GM18517 (cell line): ENCODE measurements at regions not wholly inside any gene's neighbourhood (a gene's known extent, or its start where the extent isn't known, plus 50 kb on each side); places are given as distances from the start of the nearest gene placed in this dataset.
"Not testable (repeated sequence)": the region's sequence is repeated elsewhere in the genome, so short reads cannot be mapped to it uniquely, and the experiment has no call there.

Experiments used
- ATAC-seq: cut with Tn5 transposase; IDR thresholded peaks from one replicate; pipeline ENCODE4 v1.9.1; 2021; ENCODE audit warnings: mild to moderate bottlenecking, moderate library complexity; ENCODE audit not compliant: unreplicated experiment

DNA sequence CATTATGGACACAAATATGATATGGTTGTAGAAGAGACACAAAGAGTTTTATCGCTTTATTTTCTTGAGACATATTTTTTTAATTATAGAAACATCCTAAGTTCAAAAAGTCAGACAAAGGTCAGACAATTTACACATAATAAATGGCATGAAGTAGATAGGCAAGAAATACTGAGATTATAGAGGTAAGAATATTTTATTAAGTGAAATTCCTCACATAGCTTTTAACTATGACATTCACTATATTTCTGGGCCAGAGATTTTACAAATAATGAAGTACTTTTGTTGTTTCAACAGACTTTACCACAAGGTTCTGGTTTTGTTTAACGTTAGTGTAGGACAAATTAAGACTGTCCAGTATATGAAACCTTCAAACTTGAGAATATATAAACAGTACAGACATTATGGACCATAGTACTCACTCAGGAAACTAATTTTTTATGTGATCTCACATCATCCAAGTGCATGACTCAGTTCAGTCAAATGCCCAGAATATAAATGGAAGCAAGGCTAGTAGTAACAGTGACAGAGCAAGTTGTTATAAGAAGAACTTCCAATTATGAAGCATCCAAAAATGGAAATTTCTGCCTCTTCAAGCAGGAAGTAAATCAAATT, 394.8 kb downstream of the KCNJ2 start:
- ATAC-seq, result no peak

GRCh38 chr17:70569128-70569527, 399.8 kb downstream of the KCNJ2 start:
- ATAC-seq, result no peak

GRCh38 chr17:70577456-70577855, 408.1 kb downstream of the KCNJ2 start:
- ATAC-seq, result no peak

DNA sequence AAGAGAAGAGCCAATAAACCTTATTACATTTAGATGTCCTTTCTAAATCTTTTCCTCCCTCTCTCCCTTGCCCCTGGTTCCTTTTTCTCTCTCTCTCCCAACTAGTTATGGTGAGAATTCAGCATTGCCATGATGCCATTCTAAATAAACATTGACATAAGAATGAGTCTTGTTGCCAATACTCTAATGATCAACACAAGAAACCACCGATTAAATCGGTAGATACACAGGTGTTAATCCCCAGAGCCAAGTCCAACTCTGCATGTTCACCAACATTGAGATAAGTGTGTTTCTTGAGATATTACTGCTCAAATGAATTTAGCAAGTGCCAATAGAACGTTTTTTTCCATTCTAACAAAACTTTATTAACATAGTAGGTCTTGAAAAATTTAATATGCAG, 412.1 kb downstream of the KCNJ2 start:
- ATAC-seq, result no peak

DNA sequence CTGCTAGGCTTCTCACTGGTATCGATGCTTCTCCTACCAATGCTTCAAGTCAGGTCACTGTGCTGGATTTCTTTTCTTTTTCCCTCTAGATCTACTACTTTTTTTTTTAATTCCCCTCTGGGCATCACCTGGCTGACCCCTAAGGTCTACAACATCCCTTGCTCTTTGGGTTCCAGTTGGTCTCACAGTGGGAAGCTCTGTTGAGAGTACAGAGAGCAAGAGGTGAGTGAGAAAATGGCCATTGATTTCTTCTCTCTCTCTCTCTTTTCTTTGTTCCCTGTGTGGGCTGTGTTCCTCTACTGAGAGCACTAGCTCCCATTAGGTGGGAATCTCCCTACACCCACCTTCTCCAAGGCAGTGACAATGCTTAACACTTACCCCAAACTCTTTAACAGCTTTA, 413.4 kb downstream of the KCNJ2 start:
- ATAC-seq, result no peak

- ATAC-seq, result no peak
These were observed 414.9 kb downstream of the KCNJ2 start for GRCh38 chr17:70584255-70584654.

DNA sequence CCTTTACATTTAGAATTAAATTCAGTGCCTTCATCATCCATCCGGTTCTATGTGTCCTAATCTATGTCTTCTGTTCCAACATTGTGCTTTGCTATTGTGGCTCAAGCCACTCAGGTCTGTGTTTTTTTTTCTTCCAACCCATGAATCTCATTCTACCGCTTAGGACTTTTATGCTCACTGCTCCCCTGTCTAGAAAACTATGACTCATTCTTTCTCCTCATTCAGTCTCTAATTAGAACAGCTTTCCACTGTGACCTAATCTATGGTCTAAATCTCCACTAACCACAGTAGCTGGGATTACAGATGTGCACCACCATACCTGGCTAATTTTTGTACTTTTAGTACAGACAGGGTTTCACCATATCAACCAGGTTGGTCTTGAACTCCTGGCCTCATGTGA, 418.7 kb downstream of the KCNJ2 start:
- ATAC-seq, result no peak

DNA sequence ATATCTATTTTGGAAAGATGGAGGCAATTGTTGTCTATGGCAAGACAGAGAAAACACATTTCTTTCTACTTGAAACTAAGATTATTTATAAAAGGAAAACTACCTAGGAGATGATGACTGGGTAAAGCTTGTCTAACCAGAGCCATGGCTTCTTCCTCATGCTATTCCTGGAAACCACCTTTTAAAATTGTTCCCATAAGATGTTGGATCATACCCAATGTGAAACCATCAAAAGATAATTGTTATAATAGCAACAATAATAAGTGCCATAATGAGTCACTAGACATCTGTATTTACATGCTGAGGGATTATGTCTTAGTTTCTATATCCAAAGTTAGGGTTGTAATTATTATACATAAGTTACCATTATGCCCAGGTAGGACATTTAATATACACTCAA, 428.4 kb downstream of the KCNJ2 start:
- ATAC-seq, result no peak

DNA sequence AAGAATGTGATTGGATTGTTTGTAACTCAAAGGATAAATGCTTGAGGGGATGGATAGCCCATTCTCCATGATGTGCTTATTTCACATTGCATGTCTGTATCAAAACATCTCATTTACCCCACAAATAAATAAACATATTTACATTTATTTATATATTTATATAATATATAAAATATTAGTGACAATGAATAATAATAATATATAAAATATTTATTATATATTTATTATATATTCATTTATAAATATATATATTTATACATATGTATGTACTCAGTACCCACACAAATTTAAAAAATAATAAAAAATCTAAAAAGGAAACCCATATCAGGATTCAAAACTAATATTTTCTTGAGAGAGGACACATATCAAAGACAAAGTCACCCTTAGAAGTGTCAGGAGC, 429.9 kb downstream of the KCNJ2 start:
- no peak for ATAC-seq

DNA sequence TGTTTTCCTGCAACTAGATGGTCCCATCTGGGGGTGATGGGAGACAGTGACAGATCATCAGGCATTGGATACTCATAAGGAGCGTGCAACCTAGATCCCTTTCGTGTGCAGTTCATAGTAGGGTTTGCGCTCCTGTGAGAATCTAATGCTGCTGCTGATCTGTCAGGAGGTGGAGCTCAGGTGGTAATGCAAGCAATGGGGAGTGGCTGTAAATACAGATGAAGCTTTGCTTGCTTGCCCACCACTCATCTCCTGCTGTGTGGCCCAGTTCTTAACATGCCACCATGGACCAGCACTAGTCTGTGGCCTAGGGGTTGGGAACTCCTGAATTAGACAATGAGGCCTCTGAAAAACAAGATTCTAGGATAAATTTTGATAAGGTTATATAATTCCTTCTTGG, 430.6 kb downstream of the KCNJ2 start:
- not testable (repeated sequence) for ATAC-seq

DNA sequence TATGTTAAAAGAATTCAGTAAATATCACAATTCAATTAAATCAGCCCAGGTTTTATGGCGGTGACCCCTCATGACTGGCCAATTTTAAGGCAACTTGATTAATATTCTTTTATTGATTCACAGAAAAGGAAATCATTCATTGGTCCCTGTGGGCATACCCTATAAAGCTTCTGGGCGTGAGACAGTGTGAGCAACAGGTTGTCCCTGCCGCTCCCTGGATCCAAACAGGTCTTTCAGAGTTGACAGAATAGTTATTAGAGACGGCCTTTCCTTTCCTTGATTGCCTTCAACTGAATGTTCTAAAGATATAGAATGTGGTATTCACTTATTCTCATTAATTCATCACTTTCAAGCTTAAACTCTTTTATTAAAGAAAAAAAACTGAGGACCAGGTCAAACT, 433.9 kb downstream of the KCNJ2 start:
- ATAC-seq, result no peak

DNA sequence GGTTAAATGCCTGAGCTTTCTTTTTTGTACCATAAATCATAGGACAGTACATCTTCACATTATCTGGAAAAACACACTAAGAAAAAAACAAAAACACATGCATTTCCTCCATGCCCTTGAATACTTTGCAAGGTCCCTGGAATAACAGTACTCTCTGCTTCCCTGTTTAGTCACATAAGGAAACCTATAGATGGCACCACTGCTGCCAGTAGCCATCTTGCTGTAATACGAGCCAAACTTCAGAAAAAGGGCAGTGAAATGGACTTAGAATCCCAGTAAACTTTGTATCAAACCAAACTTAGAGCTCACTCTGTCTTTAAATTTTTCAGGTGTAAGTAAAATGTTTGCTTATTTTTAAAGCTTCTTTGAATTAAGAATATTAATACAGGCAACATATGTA, 435.5 kb downstream of the KCNJ2 start:
- no peak for ATAC-seq

DNA sequence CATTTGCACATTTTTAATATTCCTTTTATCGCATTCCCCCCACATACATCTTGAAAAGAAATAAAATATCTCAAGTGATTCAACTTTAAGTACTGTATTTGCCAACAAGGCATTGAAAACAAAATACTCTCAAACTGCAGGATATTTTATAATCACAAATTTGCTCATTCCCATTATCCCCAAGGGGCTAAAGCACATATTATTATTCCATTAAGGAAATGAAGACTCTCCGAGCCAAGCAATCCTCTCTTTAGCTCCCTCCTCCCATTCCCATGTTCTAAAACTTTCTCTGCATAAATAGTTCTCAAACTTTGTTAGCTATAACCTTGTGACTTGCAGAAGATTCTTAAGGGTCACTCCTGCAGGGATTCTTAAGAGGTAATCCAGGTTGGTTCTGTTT, 436.8 kb downstream of the KCNJ2 start:
- no peak for ATAC-seq

DNA sequence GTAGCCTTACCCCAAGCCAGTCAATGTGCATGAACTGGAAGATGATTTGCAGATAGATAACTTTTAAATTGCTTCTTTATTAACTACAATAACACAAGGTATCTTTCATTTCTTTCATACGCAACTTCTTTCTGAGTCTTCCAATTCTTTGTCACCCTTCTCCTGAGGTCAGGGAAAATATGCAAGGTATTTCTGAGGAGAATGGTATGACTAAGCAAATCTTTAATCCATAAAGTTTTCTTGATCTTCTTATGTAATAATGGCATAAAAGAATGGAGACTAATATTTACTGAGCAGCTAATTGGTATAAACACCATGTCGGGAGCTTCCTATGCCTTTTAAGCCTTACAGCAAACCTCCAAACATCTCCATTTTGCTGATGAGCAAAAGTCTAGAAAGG, 438.9 kb downstream of the KCNJ2 start:
- ATAC-seq, result no peak

DNA sequence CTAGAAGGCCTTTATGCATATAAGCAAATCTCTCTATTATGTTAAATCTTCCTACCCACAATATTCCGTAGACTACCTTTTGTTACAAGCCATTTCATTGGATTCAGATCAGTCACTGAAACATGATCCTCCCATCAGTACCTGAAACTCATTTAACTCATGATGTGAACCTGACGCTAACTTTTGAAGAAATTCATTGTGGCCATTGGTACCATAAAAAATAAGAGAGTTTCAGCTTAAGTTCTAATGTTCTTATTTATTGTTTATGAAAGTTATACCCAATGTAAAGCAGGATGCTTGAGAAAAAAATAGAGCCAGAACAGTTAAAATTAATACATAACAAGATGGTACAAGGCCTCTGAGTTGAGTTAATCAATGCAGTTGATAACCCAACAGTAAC, 439.6 kb downstream of the KCNJ2 start:
- no peak for ATAC-seq

- ATAC-seq, result no peak
These were observed 440.2 kb downstream of the KCNJ2 start for GRCh38 chr17:70609566-70609965.

DNA sequence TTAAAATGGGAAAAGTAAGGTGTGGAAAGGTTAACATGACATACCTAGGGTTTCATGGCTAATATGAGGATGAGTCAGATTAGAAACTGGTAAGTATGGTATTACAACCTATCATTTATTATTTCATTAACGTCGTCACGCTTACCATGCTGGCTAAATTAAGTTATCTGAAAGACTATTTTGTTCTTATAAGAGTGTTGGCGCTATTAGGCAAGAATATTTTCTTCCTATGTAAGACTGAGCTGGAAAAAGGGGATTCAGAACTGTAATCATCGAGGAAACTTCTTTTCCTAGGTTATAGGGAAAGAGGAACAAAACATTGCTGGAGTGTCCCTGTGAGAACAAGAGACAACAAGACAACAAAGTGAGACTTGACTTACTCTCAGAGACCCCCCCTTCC, 440.8 kb downstream of the KCNJ2 start:
- ATAC-seq, result no peak

- ATAC-seq, result no peak
These were observed 444.3 kb downstream of the KCNJ2 start for GRCh38 chr17:70613681-70614080.

GRCh38 chr17:70615831-70616230, 446.5 kb downstream of the KCNJ2 start:
- ATAC-seq, result no peak

GRCh38 chr17:70618641-70619040, 449.3 kb downstream of the KCNJ2 start:
- ATAC-seq, result no peak

GRCh38 chr17:70621566-70621965, 452.2 kb downstream of the KCNJ2 start:
- ATAC-seq, result no peak

DNA sequence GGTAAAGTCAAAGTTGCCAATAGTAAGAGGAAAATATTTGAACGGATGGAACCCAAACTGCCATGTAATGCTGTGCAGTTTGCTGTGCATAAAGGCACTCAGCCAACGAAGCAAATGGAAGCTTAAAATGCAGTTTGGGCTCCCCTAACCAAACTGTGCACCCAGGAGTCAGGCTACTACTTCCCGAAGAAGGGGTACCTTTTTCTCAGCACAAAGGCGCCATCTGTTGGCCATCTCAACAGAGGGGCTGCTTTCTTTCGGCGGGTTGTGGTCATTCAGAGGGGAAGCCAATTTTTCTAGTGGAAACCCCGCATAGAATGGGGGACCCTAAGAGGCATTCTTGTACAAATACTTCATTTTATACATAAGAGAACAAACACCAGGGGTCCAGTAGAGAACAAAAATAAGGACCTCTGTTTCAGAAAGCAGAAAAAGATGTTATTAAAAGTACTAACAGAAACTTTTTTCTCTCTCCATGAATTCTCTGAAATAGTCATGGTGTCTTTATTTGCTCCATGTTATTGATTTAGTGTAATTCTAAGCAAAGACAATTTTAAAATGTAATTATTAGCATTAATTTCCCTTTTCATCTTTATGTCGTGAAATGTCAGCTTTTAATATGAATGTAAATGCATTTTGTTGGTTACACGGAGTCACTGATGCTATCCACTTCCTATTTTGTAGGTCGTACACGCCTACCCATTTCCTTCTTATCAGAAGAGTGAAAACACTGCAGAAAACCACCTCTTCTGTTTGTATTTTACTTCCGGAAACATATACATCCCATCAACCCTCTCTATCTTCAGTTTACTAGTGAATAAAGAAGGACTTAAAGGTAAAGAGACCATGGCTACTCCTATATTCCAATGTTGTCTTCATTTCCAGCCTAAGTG, 453.3 kb downstream of the KCNJ2 start:
- ATAC-seq, result no peak

- ATAC-seq, result no peak
These were observed 454.9 kb downstream of the KCNJ2 start for GRCh38 chr17:70624211-70624610.
